K562 (cell line): ENCODE measurements at regions not wholly inside any gene's neighbourhood (a gene's known extent, or its start where the extent isn't known, plus 50 kb on each side); places are given as distances from the start of the nearest gene placed in this dataset.
"Not testable (repeated sequence)": the region's sequence is repeated elsewhere in the genome, so short reads cannot be mapped to it uniquely, and the experiment has no call there.

ENCODE experiments used
- ATAC-seq: fragments of 200-7000 bp; cut with Tn5 transposase; 3 replicates; pipeline ENCODE4 v1.9.1; 2020; ENCODE audit warnings: moderate library complexity
- BruUV-seq: library from RNA; stranded (reverse); fragments of 400-500 nt; replicated peaks from 2 replicates; lab custom pipeline; 2021; lab: Mats Ljungman, UMichigan
- CTCF ChIA-PET: fragments of 300-600 bp; formaldehyde crosslinking; extraction: SDS; loops from one replicate; lab custom pipeline; 2021; ENCODE audit warnings: low intra/inter-chr PET ratio; lab: Yijun Ruan, JAX
- POLR2A ChIA-PET: fragments of 300-600, 350-650 bp; sonication (Branson Sonifier 250); formaldehyde crosslinking; extraction: SDS; loops from one replicate; lab custom pipeline; 2021; ENCODE audit warnings: antibody characterized with exemption, inconsistent platforms; lab: Yijun Ruan, JAX
- DNase-seq, 4 experiments: peaks; one replicate each; pipeline versions ENCODE4 v3.0.0 to v3.0.0-alpha.2; 2011 to 2018; ENCODE audit warnings: low spot score in 3 of 4, mixed read lengths in 3 of 4; ENCODE audit errors: extremely low read depth in 1 of 4
- FAIRE-seq: peaks from 2 replicates; lab custom pipeline; 2011; peaks lifted over from hg19 to GRCh38; lab: Jason Lieb, UNC
- H2AFZ ChIP-seq: 2 replicates; pipeline ENCODE4 v1.6.0; 2011; ENCODE audit warnings: low read depth, low read length, control low read depth, inconsistent platforms
- H3K27ac ChIP-seq: fragments of 200-600 bp; 3 replicates; pipeline ENCODE4 v1.8.0; 2011; ENCODE audit warnings: low read depth, mild to moderate bottlenecking, control low read depth, inconsistent platforms, low read length, moderate library complexity, mixed read lengths; ENCODE audit errors: extremely low read depth
- H3K27me3 ChIP-seq, 2 experiments: fragments of 300-600 bp in 1 of 2; 2 replicates in 1 of 2; 3 replicates in 1 of 2; pipeline versions ENCODE4 v1.6.0 to v1.8.0; 2011; ENCODE audit warnings: inconsistent platforms in 2 of 2, low read length in 2 of 2, mild to moderate bottlenecking in 1 of 2, mixed read lengths in 1 of 2, moderate library complexity in 1 of 2; ENCODE audit not compliant: control insufficient read depth in 2 of 2, insufficient read depth in 2 of 2
- H3K36me3 ChIP-seq: fragments of 300-600 bp; 3 replicates; pipeline ENCODE4 v1.8.0; 2011; ENCODE audit warnings: mild to moderate bottlenecking, low read length, inconsistent platforms; ENCODE audit not compliant: control insufficient read depth, insufficient read depth
- H3K4me1 ChIP-seq, 2 experiments: fragments of 200-600 bp in 1 of 2; replicated peaks in 1 of 2; 2 replicates in 1 of 2; 3 replicates in 1 of 2; pipeline versions ENCODE4 v1.5.1 to v1.8.0; 2011; ENCODE audit warnings: inconsistent platforms in 2 of 2, low read length in 2 of 2, mild to moderate bottlenecking in 1 of 2, mixed read lengths in 1 of 2, moderate library complexity in 1 of 2; ENCODE audit not compliant: control insufficient read depth in 2 of 2, insufficient read depth in 2 of 2
- H3K4me2 ChIP-seq: 2 replicates; pipeline ENCODE4 v1.6.1; 2011; ENCODE audit warnings: low read length, control low read depth, inconsistent platforms, mixed read lengths; ENCODE audit not compliant: insufficient read depth
- H3K4me3 ChIP-seq: fragments of 200-600 bp; sonication (generic), shearing (Covaris generic); 2 replicates; pipeline ENCODE4 v1.5.1; 2016; ENCODE audit warnings: control low read depth, inconsistent platforms
- H3K79me2 ChIP-seq: fragments of 200-600 bp; 3 replicates; pipeline ENCODE4 v1.8.0; 2011; ENCODE audit warnings: low read length, inconsistent platforms; ENCODE audit not compliant: control insufficient read depth, insufficient read depth
- H3K9ac ChIP-seq, 2 experiments: 2 replicates each; pipeline versions ENCODE4 v1.6.0 to v1.6.1; 2011; ENCODE audit warnings: low read depth in 2 of 2, low read length in 2 of 2, control low read depth in 1 of 2, inconsistent platforms in 1 of 2, mild to moderate bottlenecking in 1 of 2, mixed read lengths in 1 of 2; ENCODE audit not compliant: insufficient read depth in 1 of 2
- H3K9me1 ChIP-seq: one replicate; pipeline ENCODE4 v1.6.0; 2011; ENCODE audit warnings: inconsistent platforms, mild to moderate bottlenecking, low read length, moderate library complexity; ENCODE audit not compliant: control insufficient read depth, insufficient read depth
- H3K9me3 ChIP-seq: replicated peaks from 2 replicates; pipeline ENCODE4 v1.5.1; 2011; ENCODE audit warnings: low read depth, low read length, inconsistent platforms; ENCODE audit not compliant: control insufficient read depth, insufficient read depth
- H4K20me1 ChIP-seq: replicated peaks from 2 replicates; pipeline ENCODE4 v1.6.1; 2011; ENCODE audit warnings: low read length, inconsistent platforms, mixed read lengths; ENCODE audit not compliant: control insufficient read depth, insufficient read depth
- ETS2 ChIP-seq: IDR thresholded peaks from 2 replicates; pipeline ENCODE4 v1.6.1; 2016; ENCODE audit warnings: borderline replicate concordance, missing genetic modification characterization, mild to moderate bottlenecking, moderate library complexity, missing compliant biosample characterization; ENCODE audit not compliant: poor library complexity, severe bottlenecking
- WHSC1 ChIP-seq: IDR thresholded peaks from one replicate; pipeline ENCODE4 v1.6.1; 2012; ENCODE audit warnings: low read length, control low read depth, inconsistent platforms
- WGBS: fragments of 100-300 bp; shearing (Covaris generic); methylation state at CpG from one replicate; pipeline ENCODE4 v1.1.6; 2016; ENCODE audit warnings: low coverage, mixed read lengths; ENCODE audit not compliant: insufficient coverage; ENCODE audit errors: missing lambda C conversion rate; 5-methylcytosine and 5-hydroxymethylcytosine counted together
- in situ Hi-C: fragments of 300-500 bp; cut with MboI; formaldehyde crosslinking; loops from 4 replicates; pipeline ENCODE4 v1.15.0; 2018; ENCODE audit warnings: inconsistent platforms, mixed read lengths
- intact Hi-C: fragments of 100-400 bp; cut with micrococcal nuclease; formaldehyde crosslinking; loops from 2 replicates; pipeline ENCODE4 v1.14.2; 2022
- TF ChIP-seq, protein P1 (sequence below), 2 experiments: IDR thresholded peaks in 1 of 2; conservative IDR thresholded peaks in 1 of 2; 2 replicates each; pipeline ENCODE4 v1.6.1; 2016; ENCODE audit warnings: low read depth in 2 of 2, mild to moderate bottlenecking in 1 of 2, missing compliant biosample characterization in 1 of 2, missing genetic modification characterization in 1 of 2, moderate library complexity in 1 of 2

DNA sequence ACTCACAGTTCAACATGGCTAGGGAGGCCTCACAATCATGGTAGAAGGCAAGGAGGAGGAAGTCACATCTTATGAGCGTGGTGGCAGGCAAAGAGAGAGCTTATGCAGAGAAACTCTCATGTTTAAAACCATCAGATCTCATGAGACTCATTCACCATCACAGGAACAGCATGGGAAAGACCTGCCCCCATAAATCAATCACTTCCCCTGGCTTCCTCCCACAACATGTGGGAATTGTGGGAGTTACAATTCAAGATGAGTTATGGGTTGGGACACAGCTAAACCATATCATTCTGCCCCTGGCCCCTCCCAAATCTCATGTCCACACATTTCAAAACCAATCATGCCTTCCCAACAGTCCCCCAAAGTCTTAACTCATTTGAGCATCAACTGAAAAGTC, 268.8 kb upstream of the SPAG17 start:
- DNase-seq, H3K27me3 ChIP-seq, H3K79me2 ChIP-seq, H3K4me2 ChIP-seq, intact Hi-C loops, H3K9me3 ChIP-seq, POLR2A ChIA-PET, in situ Hi-C loops, H3K4me1 ChIP-seq, FAIRE-seq, H3K27ac ChIP-seq, H3K4me3 ChIP-seq, H2AFZ ChIP-seq, ATAC-seq, BruUV-seq, CTCF ChIA-PET, H3K9ac ChIP-seq, H3K36me3 ChIP-seq, H3K9me1 ChIP-seq, H4K20me1 ChIP-seq: not testable (repeated sequence)
- TF ChIP-seq, protein P1, sequence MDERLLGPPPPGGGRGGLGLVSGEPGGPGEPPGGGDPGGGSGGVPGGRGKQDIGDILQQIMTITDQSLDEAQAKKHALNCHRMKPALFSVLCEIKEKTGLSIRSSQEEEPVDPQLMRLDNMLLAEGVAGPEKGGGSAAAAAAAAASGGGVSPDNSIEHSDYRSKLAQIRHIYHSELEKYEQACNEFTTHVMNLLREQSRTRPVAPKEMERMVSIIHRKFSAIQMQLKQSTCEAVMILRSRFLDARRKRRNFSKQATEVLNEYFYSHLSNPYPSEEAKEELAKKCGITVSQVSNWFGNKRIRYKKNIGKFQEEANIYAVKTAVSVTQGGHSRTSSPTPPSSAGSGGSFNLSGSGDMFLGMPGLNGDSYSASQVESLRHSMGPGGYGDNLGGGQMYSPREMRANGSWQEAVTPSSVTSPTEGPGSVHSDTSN (CRISPR knock-in tag; IDR thresholded peaks at IDR 0.05; ENCODE audit: low read depth): not testable (repeated sequence)
- TF ChIP-seq, protein P1 (tag; conservative IDR thresholded peaks at IDR 0.05; ENCODE audit: low read depth): 0 out of 2 replicates have a peak, but pooled peaks have one; percentile 35
- WGBS: 0% methylated on average over 1 of the region's 1 CpG

- no peaks in the 10 kb centered on the region for H4K20me1 ChIP-seq
- FAIRE-seq (no peak), ATAC-seq (no peak), DNase-seq (no peak)
- H3K4me3 ChIP-seq: no peak overlapping the region
- intact Hi-C loops: loop anchor here (10.0 kb wide), 1 partner anchor 60 kb away; no protein-coding TSS in a partner anchor
- WGBS: 0% methylated on average over 1 of the region's 1 CpG
- TF ChIP-seq ETS2 (tag) (no peak), WHSC1 (no peak)
- H3K36me3 ChIP-seq: no peaks in the 10 kb centered on the region
- no peak overlapping the region for H3K9ac ChIP-seq
- POLR2A ChIA-PET: no interaction called here
- no peak overlapping the region for H3K27ac ChIP-seq
- no peaks in the 10 kb centered on the region; the same call in 1 of the 2 replicates for H3K9me3 ChIP-seq
- in situ Hi-C loops: no loop called here
- CTCF ChIA-PET: no interaction called here
- no peak overlapping the region for H2AFZ ChIP-seq
- no peak overlapping the region for H3K4me2 ChIP-seq
- no TSS peak for BruUV-seq
- H3K4me1 ChIP-seq: no peaks in the 10 kb centered on the region
- H3K79me2 ChIP-seq: no peaks in the 10 kb centered on the region
- no peaks in the 10 kb centered on the region for H3K9me1 ChIP-seq
- no peaks in the 10 kb centered on the region for H3K27me3 ChIP-seq
These were observed 260.1 kb upstream of the SPAG17 start for GRCh38 chr1:118445156-118445555.
